ENCODE measurements at regions not wholly inside any gene's neighbourhood (a gene's known extent, or its start where the extent isn't known, plus 50 kb on each side); places are given as distances from the start of the nearest gene placed in this dataset.

DNA sequence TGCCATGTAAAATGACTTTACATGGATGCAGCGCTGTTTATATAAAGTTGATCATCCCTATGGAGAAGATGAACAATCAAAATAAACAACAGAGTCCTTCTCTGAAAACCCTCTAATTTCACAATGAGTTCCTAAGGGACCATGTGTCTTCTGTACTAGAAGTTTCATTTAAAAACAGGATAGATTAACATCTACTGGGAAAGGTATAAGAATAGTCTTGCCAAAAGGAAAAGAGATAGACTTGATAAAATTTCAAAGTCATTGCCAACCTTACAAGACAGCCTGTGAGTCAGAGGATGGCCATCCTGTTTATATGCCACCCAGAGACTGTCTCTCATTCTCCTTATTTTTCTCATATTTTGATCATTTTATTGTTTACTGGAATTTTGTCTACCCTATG, 367.1 kb upstream of the PDE4D start:
- WGBS (ENCODE audit: low lambda C conversion rate): 90% methylated on average over 1 of the region's 1 CpG
- BruUV-seq (replicated peaks): no TSS peak
- H3K9me3 ChIP-seq (ENCODE audit: low read length): no peaks in the 10 kb centered on the region
- no peak for ATAC-seq
- H4K20me1 ChIP-seq (ENCODE audit: insufficient read depth, low read length): no peaks in the 10 kb centered on the region
- ChIA-PET CTCF (ENCODE audit: low intra/inter-chr PET ratio, low total read pairs) (no interaction called here), POLR2A (no interaction called here)
- no peak overlapping the region for H3K4me2 ChIP-seq (ENCODE audit: low read depth, low read length)
- in situ Hi-C loops (cut with HindIII; ENCODE audit: extremely low pct_ligation_motif_present, low pct_unique_long_range_greater_than_20kb) (loop anchor here (25.0 kb wide), 1 partner anchor 873 kb away; no protein-coding TSS in a partner anchor), intact Hi-C loops (cut with micrococcal nuclease; ENCODE audit: unreplicated experiment) (no loop called here)
- no peak for FAIRE-seq
- H3K4me1 ChIP-seq (ENCODE audit: insufficient read depth, low read length): peaks cover 13% of the 10 kb centered on the region
- no peaks in the 10 kb centered on the region for H3K79me2 ChIP-seq (ENCODE audit: insufficient read depth, low read length)
- no peak overlapping the region for H3K9ac ChIP-seq (ENCODE audit: insufficient read depth, low read depth, low read length)
- no peak for DNase-seq (ENCODE audit: low spot score)
- no peak overlapping the region for H2AFZ ChIP-seq (ENCODE audit: low read length)
- no peaks in the 10 kb centered on the region for H3K27me3 ChIP-seq (ENCODE audit: control insufficient read depth in 1 of 2, insufficient read depth in 2 of 2, low read length in 2 of 2)
- no peaks in the 10 kb centered on the region for H3K36me3 ChIP-seq (replicated peaks in 1 of 2; ENCODE audit: control insufficient read depth in 1 of 2, insufficient read depth in 2 of 2, low read length in 2 of 2)
- no peak overlapping the region for H3K4me3 ChIP-seq (replicated peaks in 1 of 3; ENCODE audit: insufficient read depth in 1 of 3, low read depth in 2 of 3, low read length in 3 of 3)
- H3K27ac ChIP-seq (ENCODE audit: extremely low read length, insufficient read depth, low read length): no peak overlapping the region
- no peak for TF ChIP-seq GZF1 (CRISPR knock-in tag; IDR thresholded peaks at IDR 0.05)
- no peak for TF ChIP-seq SMARCC2 (IDR thresholded peaks at IDR 0.05)
- TF ChIP-seq, protein P1, sequence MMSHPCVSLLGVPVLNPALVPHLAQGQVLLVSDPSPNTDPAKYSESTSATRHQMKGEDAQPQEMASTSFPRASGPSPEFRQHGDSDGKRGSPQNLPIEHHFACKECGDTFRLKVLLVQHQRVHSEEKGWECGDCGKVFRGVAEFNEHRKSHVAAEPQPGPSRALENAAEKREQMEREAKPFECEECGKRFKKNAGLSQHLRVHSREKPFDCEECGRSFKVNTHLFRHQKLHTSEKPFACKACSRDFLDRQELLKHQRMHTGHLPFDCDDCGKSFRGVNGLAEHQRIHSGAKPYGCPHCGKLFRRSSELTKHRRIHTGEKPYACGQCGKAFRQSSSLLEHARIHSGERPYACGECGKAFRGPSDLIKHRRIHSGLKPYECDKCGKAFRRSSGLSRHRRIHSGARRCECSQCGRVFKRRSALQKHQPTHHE (CRISPR knock-in tag; IDR thresholded peaks at IDR 0.05; ENCODE audit: borderline replicate concordance): no peak
- TF ChIP-seq SRSF4 (IDR thresholded peaks at IDR 0.05; ENCODE audit: low read depth, low read length, poor library complexity, severe bottlenecking): no peak
- no peak for TF ChIP-seq PAF1 (CRISPR knock-in tag; IDR thresholded peaks at IDR 0.05)
- TF ChIP-seq ZNF331 (CRISPR knock-in tag; IDR thresholded peaks at IDR 0.05): no peak
- TF ChIP-seq, protein P2, sequence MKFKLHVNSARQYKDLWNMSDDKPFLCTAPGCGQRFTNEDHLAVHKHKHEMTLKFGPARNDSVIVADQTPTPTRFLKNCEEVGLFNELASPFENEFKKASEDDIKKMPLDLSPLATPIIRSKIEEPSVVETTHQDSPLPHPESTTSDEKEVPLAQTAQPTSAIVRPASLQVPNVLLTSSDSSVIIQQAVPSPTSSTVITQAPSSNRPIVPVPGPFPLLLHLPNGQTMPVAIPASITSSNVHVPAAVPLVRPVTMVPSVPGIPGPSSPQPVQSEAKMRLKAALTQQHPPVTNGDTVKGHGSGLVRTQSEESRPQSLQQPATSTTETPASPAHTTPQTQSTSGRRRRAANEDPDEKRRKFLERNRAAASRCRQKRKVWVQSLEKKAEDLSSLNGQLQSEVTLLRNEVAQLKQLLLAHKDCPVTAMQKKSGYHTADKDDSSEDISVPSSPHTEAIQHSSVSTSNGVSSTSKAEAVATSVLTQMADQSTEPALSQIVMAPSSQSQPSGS (CRISPR knock-in tag; IDR thresholded peaks at IDR 0.05): no peak
- TF ChIP-seq, protein P3, sequence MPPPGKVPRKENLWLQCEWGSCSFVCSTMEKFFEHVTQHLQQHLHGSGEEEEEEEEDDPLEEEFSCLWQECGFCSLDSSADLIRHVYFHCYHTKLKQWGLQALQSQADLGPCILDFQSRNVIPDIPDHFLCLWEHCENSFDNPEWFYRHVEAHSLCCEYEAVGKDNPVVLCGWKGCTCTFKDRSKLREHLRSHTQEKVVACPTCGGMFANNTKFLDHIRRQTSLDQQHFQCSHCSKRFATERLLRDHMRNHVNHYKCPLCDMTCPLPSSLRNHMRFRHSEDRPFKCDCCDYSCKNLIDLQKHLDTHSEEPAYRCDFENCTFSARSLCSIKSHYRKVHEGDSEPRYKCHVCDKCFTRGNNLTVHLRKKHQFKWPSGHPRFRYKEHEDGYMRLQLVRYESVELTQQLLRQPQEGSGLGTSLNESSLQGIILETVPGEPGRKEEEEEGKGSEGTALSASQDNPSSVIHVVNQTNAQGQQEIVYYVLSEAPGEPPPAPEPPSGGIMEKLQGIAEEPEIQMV (CRISPR knock-in tag; IDR thresholded peaks at IDR 0.05; ENCODE audit: low read depth): no peak
- TF ChIP-seq HDAC6 (IDR thresholded peaks at IDR 0.05; ENCODE audit: low read depth, low read length): no peak
- no peak for TF ChIP-seq MED8 (CRISPR knock-in tag; IDR thresholded peaks at IDR 0.05; ENCODE audit: insufficient replicate concordance)
- no peak for TF ChIP-seq ATM (IDR thresholded peaks at IDR 0.05; ENCODE audit: borderline replicate concordance)
- TF ChIP-seq, protein P4, sequence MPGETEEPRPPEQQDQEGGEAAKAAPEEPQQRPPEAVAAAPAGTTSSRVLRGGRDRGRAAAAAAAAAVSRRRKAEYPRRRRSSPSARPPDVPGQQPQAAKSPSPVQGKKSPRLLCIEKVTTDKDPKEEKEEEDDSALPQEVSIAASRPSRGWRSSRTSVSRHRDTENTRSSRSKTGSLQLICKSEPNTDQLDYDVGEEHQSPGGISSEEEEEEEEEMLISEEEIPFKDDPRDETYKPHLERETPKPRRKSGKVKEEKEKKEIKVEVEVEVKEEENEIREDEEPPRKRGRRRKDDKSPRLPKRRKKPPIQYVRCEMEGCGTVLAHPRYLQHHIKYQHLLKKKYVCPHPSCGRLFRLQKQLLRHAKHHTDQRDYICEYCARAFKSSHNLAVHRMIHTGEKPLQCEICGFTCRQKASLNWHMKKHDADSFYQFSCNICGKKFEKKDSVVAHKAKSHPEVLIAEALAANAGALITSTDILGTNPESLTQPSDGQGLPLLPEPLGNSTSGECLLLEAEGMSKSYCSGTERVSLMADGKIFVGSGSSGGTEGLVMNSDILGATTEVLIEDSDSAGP (CRISPR knock-in tag; IDR thresholded peaks at IDR 0.05; ENCODE audit: borderline replicate concordance): no peak
- TF ChIP-seq GABPB1 (CRISPR knock-in tag; IDR thresholded peaks at IDR 0.05): no peak
- no peak for TF ChIP-seq ETV5 (CRISPR knock-in tag; IDR thresholded peaks at IDR 0.05; ENCODE audit: borderline replicate concordance)
- TF ChIP-seq ZSCAN29 (CRISPR knock-in tag; conservative IDR thresholded peaks at IDR 0.05): no peak
- TF ChIP-seq ATAD3A (CRISPR knock-in tag; IDR thresholded peaks at IDR 0.05): no peak
